ENCODE measurements at regions not wholly inside any gene's neighbourhood (a gene's known extent, or its start where the extent isn't known, plus 50 kb on each side); places are given as distances from the start of the nearest gene placed in this dataset.
A peak's percentile ranks its signal among the peaks of the same experiment; 100 is the strongest.

GRCh38 chr6:15901141-15902115 is 227.5 kb upstream of the MYLIP start:
- no peaks in the 10 kb centered on the region for H3K36me3 ChIP-seq (ENCODE audit: control insufficient read depth in 2 of 2, insufficient read depth in 2 of 2, low read length in 1 of 2)
- in situ Hi-C loops (cut with MboI) (no loop called here), intact Hi-C loops (cut with micrococcal nuclease; ENCODE audit: unreplicated experiment) (loop anchor here (1.0 to 5.0 kb wide), 8 partner anchors 21 to 282 kb away; partner anchors contain the start of gene MYLIP)
- ATAC-seq: peak; percentile 90
- FAIRE-seq: peak; percentile 96
- H3K27me3 ChIP-seq (replicated peaks in 1 of 2; ENCODE audit: control insufficient read depth in 2 of 2, insufficient read depth in 2 of 2, low read length in 1 of 2): no peaks in the 10 kb centered on the region
- SMC1A ChIA-PET (ENCODE audit: uncharacterized antibody, unreplicated experiment): interaction anchor here (0.7 to 12.8 kb wide), 80 partner anchors 8 to 469 kb away, joined by 3 to 198 read pairs (median 5); partner anchors contain the start of gene MYLIP
- H3K9me3 ChIP-seq (replicated peaks; ENCODE audit: control insufficient read depth, insufficient read depth, low read length): peaks cover 8% of the 10 kb centered on the region; the same call in 2 of the 3 replicates
- BruUV-seq (replicated peaks): no TSS peak
- peaks cover 60% of the 10 kb centered on the region for H3K4me1 ChIP-seq (ENCODE audit: control insufficient read depth, insufficient read depth, low read length)
- H2AFZ ChIP-seq (ENCODE audit: control insufficient read depth, low read depth, low read length): peak overlapping the region; percentile 89
- CTCF ChIA-PET: interaction anchor here (0.7 to 3.7 kb wide), 34 partner anchors 8 to 304 kb away, joined by 3 to 56 read pairs (median 6); partner anchors contain the start of gene MYLIP
- peak overlapping the region; percentile 90 for H3K4me2 ChIP-seq (ENCODE audit: control insufficient read depth, insufficient read depth)
- WGBS (ENCODE audit: insufficient coverage, insufficient replicate concordance, low lambda C conversion rate, missing lambda C conversion rate): 2% methylated on average over 13 of the region's 13 CpGs
- RAD21 ChIA-PET (ENCODE audit: unreplicated experiment): interaction anchor here (0.7 to 11.6 kb wide), 72 partner anchors 8 to 304 kb away, joined by 3 to 220 read pairs (median 6); partner anchors contain the start of gene MYLIP
- peak overlapping the region; percentile 31 for H3K9ac ChIP-seq (ENCODE audit: control insufficient read depth, insufficient read depth, low read length)
- H4K20me1 ChIP-seq (ENCODE audit: control insufficient read depth, insufficient read depth): no peaks in the 10 kb centered on the region
- POLR2A ChIA-PET: interaction anchor here (0.5 to 5.5 kb wide), 27 partner anchors 11 to 282 kb away, joined by 3 to 53 read pairs (median 5); partner anchors contain the start of gene MYLIP
- H3K4me3 ChIP-seq: no peak overlapping the region; the same call in 1 of the 2 replicates
- peak overlapping the region; percentile 96 for H3K27ac ChIP-seq (ENCODE audit: control insufficient read depth, insufficient read depth)
- no peaks in the 10 kb centered on the region for H3K79me2 ChIP-seq (ENCODE audit: control insufficient read depth, insufficient read depth, low read length)
- peak; percentile 99 for DNase-seq (ENCODE audit: low read depth, low spot score)
- TF ChIP-seq PML (IDR thresholded peaks at IDR 0.05; ENCODE audit: low read length) (peak; percentile 90), SIX5 (IDR thresholded peaks at IDR 0.05; ENCODE audit: low read depth, low read length, severe bottlenecking) (no peak), RELA (IDR thresholded peaks at IDR 0.05; ENCODE audit: borderline replicate concordance, partially characterized antibody) (no peak), CBFB (IDR thresholded peaks at IDR 0.05; ENCODE audit: low read depth) (peak; percentile 83), FOXK2 (IDR thresholded peaks at IDR 0.05) (no peak), CREB1 (IDR thresholded peaks at IDR 0.05; ENCODE audit: low read depth) (peak; percentile 78), SREBF1 (IDR thresholded peaks at IDR 0.05; ENCODE audit: low read length) (peak; percentile 69; the same call in 1 of the 2 replicates), NR2C1 (IDR thresholded peaks at IDR 0.05) (0 out of 2 replicates have a peak, but pooled peaks have one; percentile 3), NR2C2 (IDR thresholded peaks at IDR 0.05; ENCODE audit: borderline replicate concordance, control insufficient read depth, insufficient read length, low read depth) (no peak), CREM (IDR thresholded peaks at IDR 0.05; ENCODE audit: low read depth) (peak; percentile 95), CHD4 (IDR thresholded peaks at IDR 0.05) (no peak), SPI1 (IDR thresholded peaks at IDR 0.05; ENCODE audit: borderline replicate concordance, insufficient read depth, low read depth, low read length) (peak; percentile 96), FOXM1 (IDR thresholded peaks at IDR 0.05; ENCODE audit: low read depth, low read length) (peak; percentile 97), MYC (IDR thresholded peaks at IDR 0.05; ENCODE audit: insufficient read depth, insufficient read length, insufficient replicate concordance, low read length, severe bottlenecking) (no peak), FOS (IDR thresholded peaks at IDR 0.05; ENCODE audit: borderline replicate concordance, extremely low read depth, insufficient read length) (no peak), HDAC2 (IDR thresholded peaks at IDR 0.05) (no peak), SP1 (IDR thresholded peaks at IDR 0.05; ENCODE audit: low read depth, low read length) (peak; percentile 84), TAF1 (IDR thresholded peaks at IDR 0.05; ENCODE audit: borderline replicate concordance, low read depth, low read length) (no peak), CBX3 (IDR thresholded peaks at IDR 0.05; ENCODE audit: borderline replicate concordance, low read depth) (no peak), SMC3 (IDR thresholded peaks at IDR 0.05; ENCODE audit: borderline replicate concordance, low read length) (peak; percentile 32; the same call in 1 of the 2 replicates), IRF4 (IDR thresholded peaks at IDR 0.05; ENCODE audit: low read depth, low read length) (peak; percentile 99), HSF1 (IDR thresholded peaks at IDR 0.05; ENCODE audit: low read depth, low read length) (no peak), TCF7 (IDR thresholded peaks at IDR 0.05; ENCODE audit: borderline replicate concordance) (0 out of 2 replicates have a peak, but pooled peaks have one; percentile 60), ETV6 (conservative IDR thresholded peaks at IDR 0.05 in 1 of 2, IDR thresholded peaks at IDR 0.05 in 1 of 2; ENCODE audit: borderline replicate concordance in 1 of 2, low read depth in 1 of 2) (peak in 1 of 2 experiments; percentile 88; a peak in 2 of 4 replicates)

Measured in GM12878 (cell line).